MG63 (cell line): ENCODE measurements at regions not wholly inside any gene's neighbourhood (a gene's known extent, or its start where the extent isn't known, plus 50 kb on each side); places are given as distances from the start of the nearest gene placed in this dataset.
"Not testable (repeated sequence)": the region's sequence is repeated elsewhere in the genome, so short reads cannot be mapped to it uniquely, and the experiment has no call there.

Experiments used
- DNase-seq: peaks from one replicate; pipeline ENCODE4 v3.0.0-alpha.2; 2020
- H3K27me3 ChIP-seq: fragments of 250-450 bp; sonication (Bioruptor Pico); 2 replicates; pipeline ENCODE4 v1.5.1; 2020; ENCODE audit warnings: mild to moderate bottlenecking, moderate library complexity
- H3K36me3 ChIP-seq: fragments of 250-450 bp; sonication (Bioruptor Pico); 2 replicates; pipeline ENCODE4 v1.5.1; 2020; ENCODE audit warnings: mild to moderate bottlenecking, moderate library complexity
- H3K4me3 ChIP-seq: fragments of 250-450 bp; sonication (Bioruptor Pico); 2 replicates; pipeline ENCODE4 v1.5.1; 2020; ENCODE audit warnings: mild to moderate bottlenecking, moderate library complexity
- H3K9me3 ChIP-seq: fragments of 250-450 bp; sonication (Bioruptor Pico); 2 replicates; pipeline ENCODE4 v1.5.1; 2020; ENCODE audit warnings: mild to moderate bottlenecking, moderate library complexity

GRCh38 chr20:29313481-29313880, 1944.0 kb upstream of the DEFB115 start:
- no peaks in the 10 kb centered on the region for H3K9me3 ChIP-seq
- no peaks in the 10 kb centered on the region for H3K36me3 ChIP-seq
- no peak overlapping the region for H3K4me3 ChIP-seq
- no peaks in the 10 kb centered on the region for H3K27me3 ChIP-seq
- DNase-seq: no peak

DNA sequence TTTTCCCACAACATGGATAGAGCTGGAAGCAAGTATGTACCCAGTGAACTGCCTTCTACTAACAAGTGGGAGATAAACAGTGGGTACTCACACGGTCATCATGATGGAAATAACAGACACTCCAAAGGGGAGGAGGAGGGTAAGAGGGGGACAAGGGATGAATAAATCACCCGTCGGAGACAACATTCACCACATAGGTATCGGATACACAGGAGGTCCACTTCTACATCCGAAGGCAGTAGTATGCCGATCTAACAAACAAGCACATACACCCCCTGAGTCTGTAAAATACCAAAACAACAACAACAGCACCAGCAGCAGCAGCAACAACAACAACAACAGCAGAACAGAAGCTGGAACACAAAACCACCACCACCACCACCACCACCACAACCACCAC, 1943.2 kb upstream of the DEFB115 start:
- H3K4me3 ChIP-seq: no peak overlapping the region
- no peaks in the 10 kb centered on the region for H3K36me3 ChIP-seq
- no peak for DNase-seq
- H3K9me3 ChIP-seq: no peaks in the 10 kb centered on the region
- H3K27me3 ChIP-seq: no peaks in the 10 kb centered on the region

DNA sequence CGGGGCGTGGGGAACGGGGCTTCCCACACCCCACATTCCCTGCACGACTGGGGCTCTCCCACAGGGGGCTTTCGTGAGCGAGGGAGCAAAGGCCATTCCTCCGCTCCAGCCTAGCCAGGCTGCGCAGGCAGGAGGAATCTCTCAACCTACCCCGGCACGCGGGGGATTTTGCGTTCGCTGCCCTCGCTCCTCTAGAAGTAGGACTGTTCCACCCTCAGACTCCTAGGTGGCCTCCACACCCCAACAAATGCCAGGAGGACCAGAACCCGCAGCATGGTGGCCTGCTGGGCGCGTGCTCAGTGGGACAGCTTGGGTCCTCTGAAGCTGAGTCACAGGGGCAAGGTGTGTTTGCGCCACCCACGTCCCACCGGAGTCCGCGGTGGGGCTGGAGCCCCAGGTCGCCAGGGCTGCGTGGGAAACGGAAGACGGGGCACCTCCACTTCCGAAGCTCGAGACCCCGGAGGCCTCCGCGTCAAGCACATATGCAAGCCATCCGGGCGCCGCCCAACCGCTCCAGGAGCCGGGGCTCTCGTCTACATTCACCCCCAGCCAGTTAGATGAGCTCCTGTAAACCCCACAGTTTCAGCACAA, 1938.5 kb upstream of the DEFB115 start:
- H3K4me3 ChIP-seq: no peak overlapping the region
- no peaks in the 10 kb centered on the region for H3K36me3 ChIP-seq
- no peak for DNase-seq
- H3K9me3 ChIP-seq: no peaks in the 10 kb centered on the region
- no peaks in the 10 kb centered on the region for H3K27me3 ChIP-seq

DNA sequence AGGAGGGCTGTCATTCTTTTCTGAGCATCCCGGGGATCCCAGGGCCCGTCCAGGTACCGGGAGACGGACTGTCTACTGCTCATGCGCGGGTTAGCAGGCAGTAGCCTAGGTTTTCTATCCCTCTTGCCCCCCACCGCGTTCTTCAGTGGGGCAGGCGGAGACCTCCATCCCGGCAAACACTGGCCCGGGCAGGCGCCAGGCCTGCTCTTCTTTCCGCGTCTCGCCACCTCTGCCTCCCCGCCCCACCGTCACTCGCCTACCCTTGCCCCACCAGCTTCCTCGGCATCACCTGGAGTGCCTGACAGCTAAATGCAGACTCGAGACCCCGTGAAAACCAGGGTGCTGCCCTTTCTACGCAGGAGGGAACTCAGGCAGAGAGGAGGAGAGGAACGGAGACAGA, 1937.7 kb upstream of the DEFB115 start:
- no peak overlapping the region for H3K4me3 ChIP-seq
- H3K36me3 ChIP-seq: no peaks in the 10 kb centered on the region
- no peak for DNase-seq

DNA sequence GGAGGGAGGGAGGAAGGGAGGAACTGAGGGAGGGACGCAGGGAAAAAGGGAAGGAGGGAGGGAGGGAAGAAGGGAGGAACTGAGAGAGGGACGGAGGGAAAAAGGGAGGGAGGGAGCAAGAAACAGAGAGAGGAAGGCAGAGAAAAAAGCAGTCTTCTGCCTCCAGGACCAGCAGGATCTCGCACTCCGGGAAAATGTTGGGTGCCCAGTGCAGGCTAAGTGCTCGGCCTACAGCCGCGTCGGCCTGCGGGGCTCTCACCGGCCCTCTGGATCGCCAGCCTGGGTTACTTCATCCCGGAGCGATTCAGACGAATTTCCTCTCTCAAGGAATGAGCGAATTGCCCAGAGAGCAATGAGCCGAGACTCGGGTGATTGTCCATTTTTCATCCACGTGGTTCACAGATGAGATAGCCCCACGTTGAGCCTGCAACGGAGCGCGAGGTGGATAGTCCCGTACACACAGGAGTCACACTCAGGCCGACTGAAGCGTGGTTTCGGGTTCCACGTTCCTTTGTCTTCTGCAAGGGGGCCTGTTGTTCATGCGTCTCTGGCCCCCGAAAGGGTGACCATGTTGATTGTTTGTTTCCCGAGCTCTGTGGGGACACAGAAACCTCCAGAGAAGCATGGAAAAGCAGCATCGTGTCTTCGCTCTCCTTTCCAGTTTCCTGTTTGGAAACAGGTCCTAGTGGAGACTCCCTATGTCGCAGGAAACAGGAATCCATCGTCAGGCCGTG, 1937.1 kb upstream of the DEFB115 start:
- not testable (repeated sequence) for DNase-seq

More for the DNA sequence above, 1937.7 kb upstream of the DEFB115 start:
- Histone ChIP-seq H3K9me3 (no peaks in the 10 kb centered on the region), H3K27me3 (no peaks in the 10 kb centered on the region)

GRCh38 chr20:29323631-29324515, 1933.6 kb upstream of the DEFB115 start:
- H3K36me3 ChIP-seq, H3K27me3 ChIP-seq, H3K4me3 ChIP-seq, DNase-seq, H3K9me3 ChIP-seq: not testable (repeated sequence)

More for the DNA sequence above, 1937.1 kb upstream of the DEFB115 start:
- not testable (repeated sequence) for H3K27me3 ChIP-seq, H3K36me3 ChIP-seq, H3K4me3 ChIP-seq, H3K9me3 ChIP-seq

- H3K36me3 ChIP-seq, DNase-seq, H3K27me3 ChIP-seq, H3K4me3 ChIP-seq, H3K9me3 ChIP-seq: not testable (repeated sequence)
Observed at GRCh38 chr20:29324516-29325303, 1932.8 kb upstream of the DEFB115 start.

- no peak for DNase-seq
Observed at GRCh38 chr20:29325304-29325640, 1932.2 kb upstream of the DEFB115 start.

DNA sequence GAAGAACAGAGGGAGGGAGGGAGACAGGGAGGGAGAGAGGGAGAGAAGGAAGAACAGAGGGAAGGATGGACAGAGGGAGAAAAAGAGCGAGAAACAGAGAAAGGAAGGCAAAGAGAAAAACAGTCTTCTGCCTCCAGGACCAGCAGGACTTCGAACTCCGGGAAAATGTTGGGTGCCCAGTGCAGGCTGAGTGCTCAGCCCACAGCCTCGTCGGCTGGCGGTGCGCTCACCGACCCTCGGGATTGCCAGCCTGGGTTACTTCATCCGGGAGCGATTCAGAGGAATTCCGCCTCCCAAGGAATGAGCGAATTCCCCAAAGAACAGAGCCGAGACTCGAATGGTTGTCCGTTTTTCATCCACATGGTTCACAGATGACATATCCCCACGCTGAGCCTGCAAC, 1931.7 kb upstream of the DEFB115 start:
- H3K27me3 ChIP-seq, H3K36me3 ChIP-seq, DNase-seq, H3K9me3 ChIP-seq, H3K4me3 ChIP-seq: not testable (repeated sequence)

More at GRCh38 chr20:29325304-29325640, 1932.2 kb upstream of the DEFB115 start:
- H3K27me3 ChIP-seq: no peaks in the 10 kb centered on the region
- no peaks in the 10 kb centered on the region for H3K36me3 ChIP-seq
- H3K4me3 ChIP-seq: no peak overlapping the region
- no peaks in the 10 kb centered on the region for H3K9me3 ChIP-seq

DNA sequence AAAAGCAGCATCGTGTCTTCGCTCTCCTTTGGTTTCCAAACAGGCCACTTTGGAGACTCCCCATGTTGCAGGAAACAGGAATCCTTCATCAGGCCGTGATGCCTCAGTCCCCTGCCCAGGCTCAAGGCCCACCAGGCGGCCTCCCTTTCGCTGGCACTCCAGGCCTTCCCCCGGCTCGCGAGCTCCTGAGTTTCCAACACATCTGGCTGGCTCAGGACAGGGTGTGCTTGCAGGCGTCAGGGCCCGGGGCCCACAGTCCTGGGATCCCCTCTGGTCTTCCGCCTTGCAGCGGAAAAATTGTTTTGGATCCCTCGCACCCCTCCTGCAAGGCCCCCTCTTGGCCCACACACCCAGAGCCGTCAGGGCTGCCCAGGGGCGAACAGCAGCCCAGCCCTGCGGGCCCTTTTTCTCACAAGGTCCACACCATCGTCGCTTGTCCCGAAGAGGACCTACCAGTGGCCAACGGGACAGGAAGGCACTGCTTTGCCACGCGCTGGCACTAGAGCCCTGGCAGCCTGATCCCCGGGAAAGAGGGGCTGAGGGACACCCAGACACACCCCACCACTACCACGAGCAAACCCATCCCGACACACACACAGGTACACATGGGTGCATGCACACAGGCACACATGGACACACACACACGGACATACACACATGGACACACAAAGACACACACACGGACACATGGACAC, 1930.9 kb upstream of the DEFB115 start:
- H3K4me3 ChIP-seq: no peak overlapping the region
- H3K27me3 ChIP-seq: no peaks in the 10 kb centered on the region
- no peaks in the 10 kb centered on the region for H3K36me3 ChIP-seq
- H3K9me3 ChIP-seq: peaks cover 2% of the 10 kb centered on the region; the same call in 1 of the 2 replicates
- no peak for DNase-seq

GRCh38 chr20:29327600-29328420, 1929.7 kb upstream of the DEFB115 start:
- H3K9me3 ChIP-seq, H3K27me3 ChIP-seq, H3K36me3 ChIP-seq, H3K4me3 ChIP-seq: not testable (repeated sequence)
- DNase-seq: peak; percentile 43

- not testable (repeated sequence) for H3K4me3 ChIP-seq, H3K36me3 ChIP-seq, H3K27me3 ChIP-seq, H3K9me3 ChIP-seq, DNase-seq
Observed at GRCh38 chr20:29330429-29331115, 1926.9 kb upstream of the DEFB115 start.

- Histone ChIP-seq H3K36me3 (no peaks in the 10 kb centered on the region), H3K27me3 (no peaks in the 10 kb centered on the region), H3K9me3 (no peaks in the 10 kb centered on the region), H3K4me3 (no peak overlapping the region)
- DNase-seq: no peak
Observed at GRCh38 chr20:29349836-29350235, 1907.6 kb upstream of the DEFB115 start.

GRCh38 chr20:29375937-29376336, 1881.5 kb upstream of the DEFB115 start:
- not testable (repeated sequence) for H3K27me3 ChIP-seq, H3K9me3 ChIP-seq, H3K4me3 ChIP-seq, H3K36me3 ChIP-seq, DNase-seq

GRCh38 chr20:29392853-29393252, 1864.6 kb upstream of the DEFB115 start:
- not testable (repeated sequence) for H3K36me3 ChIP-seq, H3K9me3 ChIP-seq, H3K4me3 ChIP-seq, H3K27me3 ChIP-seq, DNase-seq
